GM20000 (cell line): ENCODE measurements at regions not wholly inside any gene's neighbourhood (a gene's known extent, or its start where the extent isn't known, plus 50 kb on each side); places are given as distances from the start of the nearest gene placed in this dataset.

Source experiments
- DNase-seq: peaks from one replicate; pipeline ENCODE4 v3.0.0; 2012; ENCODE audit warnings: low spot score
- TF ChIP-seq, protein P1 (sequence below): IDR thresholded peaks from 2 replicates; pipeline ENCODE4 v1.5.1; 2012; ENCODE audit warnings: mild to moderate bottlenecking, control low read depth; ENCODE audit errors: extremely low read depth, missing control alignments

DNA sequence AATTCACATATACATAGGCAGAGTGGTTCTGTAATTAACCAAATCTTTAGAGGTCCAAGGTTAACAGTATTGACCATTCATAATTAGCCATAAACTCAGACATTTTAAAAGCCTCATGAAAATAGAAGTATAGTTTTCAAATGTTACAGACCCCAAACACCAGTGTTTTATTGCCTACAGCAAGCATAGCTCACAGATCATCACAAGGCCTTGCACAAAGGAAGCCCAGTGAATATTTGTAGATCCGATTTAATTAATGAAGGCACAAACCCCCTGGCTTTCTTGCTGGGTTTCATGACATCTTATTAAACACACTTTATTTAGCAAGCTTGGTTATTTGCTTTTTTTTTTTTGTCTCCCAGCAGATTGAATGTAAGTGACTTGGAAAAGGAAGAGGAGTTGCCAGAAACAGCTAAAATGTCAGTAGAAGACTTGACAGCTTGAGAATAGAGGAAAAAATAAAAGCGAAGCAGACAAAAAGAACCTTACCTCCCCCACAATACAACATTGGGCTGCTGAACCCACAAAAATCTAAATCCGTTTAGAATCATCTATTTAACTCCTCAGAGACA lies 283.9 kb upstream of the TNC start:
- TF ChIP-seq, protein P1, sequence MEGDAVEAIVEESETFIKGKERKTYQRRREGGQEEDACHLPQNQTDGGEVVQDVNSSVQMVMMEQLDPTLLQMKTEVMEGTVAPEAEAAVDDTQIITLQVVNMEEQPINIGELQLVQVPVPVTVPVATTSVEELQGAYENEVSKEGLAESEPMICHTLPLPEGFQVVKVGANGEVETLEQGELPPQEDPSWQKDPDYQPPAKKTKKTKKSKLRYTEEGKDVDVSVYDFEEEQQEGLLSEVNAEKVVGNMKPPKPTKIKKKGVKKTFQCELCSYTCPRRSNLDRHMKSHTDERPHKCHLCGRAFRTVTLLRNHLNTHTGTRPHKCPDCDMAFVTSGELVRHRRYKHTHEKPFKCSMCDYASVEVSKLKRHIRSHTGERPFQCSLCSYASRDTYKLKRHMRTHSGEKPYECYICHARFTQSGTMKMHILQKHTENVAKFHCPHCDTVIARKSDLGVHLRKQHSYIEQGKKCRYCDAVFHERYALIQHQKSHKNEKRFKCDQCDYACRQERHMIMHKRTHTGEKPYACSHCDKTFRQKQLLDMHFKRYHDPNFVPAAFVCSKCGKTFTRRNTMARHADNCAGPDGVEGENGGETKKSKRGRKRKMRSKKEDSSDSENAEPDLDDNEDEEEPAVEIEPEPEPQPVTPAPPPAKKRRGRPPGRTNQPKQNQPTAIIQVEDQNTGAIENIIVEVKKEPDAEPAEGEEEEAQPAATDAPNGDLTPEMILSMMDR, result no peak

DNA sequence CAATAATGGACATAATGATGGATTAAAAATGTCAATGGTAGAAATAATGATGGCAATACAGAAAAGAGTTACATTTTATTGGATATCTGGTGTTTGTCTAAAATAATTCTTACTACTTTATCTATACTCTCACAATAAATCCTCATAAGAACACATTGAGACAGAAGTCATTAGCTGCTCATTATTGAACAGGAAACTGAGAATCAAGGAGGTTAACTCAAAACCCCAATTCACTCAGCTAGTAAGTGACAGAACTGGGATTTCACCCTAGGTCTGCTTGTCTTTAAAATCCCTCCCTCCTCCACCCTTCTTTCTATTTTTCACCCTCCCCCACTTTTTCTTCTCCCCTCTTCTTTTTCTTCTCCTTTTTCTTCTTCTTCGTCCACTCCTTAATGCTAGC lies 285.8 kb upstream of the TNC start:
- TF ChIP-seq, protein P1, result no peak
- no peak for DNase-seq

More for the DNA sequence above, 283.9 kb upstream of the TNC start:
- DNase-seq, result no peak

DNA sequence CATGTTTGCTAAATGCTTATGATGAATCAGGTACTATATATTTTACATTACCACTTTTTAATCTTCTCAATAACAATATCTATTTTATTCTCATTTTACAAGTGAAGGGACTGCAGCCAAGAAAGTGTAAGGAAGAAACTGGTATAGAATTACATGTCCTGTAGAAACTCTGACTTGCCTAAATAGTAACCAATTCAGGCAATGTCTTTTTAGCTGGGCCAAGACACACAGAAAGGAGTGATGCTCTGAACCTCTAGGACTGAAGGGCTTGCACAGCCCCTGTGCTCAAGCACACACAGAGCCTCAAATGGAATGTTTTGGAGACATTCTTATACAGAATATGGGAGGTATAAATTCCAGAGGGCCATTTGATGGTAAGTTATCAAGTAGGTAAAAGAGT lies 286.4 kb upstream of the TNC start:
- no peak for DNase-seq
- TF ChIP-seq, protein P1, result no peak

DNA sequence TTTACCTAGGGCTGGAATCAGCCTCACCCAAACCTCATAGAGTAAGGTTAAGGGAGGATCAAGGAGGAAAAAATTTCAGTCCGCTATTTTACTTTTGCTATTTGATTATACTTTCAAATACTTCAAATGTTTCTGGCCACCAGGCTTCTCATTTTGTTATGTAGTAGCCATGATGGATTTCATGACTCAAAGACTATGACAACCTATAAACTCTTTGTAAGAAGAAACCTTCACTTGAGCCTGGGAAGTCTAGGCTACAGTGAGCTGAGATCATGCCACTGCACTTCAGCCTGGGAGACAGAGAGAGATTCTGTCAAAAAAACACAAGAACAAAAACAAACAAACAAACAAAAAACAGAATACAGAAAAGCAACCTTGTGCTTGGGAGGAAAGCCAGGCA lies 293.6 kb upstream of the TNC start:
- TF ChIP-seq, protein P1, result no peak

DNA sequence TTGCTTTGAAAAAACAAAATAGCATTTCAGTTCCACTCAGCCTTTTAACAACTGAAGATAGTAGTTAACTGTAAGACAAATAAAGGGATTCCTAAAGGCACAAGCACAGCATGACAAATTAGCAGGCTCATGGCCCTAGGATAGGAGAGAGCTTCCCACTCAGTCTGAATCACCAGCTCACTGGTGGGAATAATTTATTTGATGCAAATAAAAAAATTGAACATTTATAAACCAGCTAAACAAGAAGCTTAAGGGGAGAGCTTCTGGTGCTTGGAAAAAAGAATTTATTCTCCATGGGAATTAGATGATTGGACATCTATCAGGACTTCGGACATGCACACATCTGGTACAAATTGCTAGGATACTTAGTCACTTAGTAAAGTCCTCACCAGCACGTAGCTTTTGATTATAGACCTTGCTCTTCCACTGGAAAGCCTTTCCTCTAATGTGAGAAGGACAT lies 294.1 kb upstream of the TNC start:
- TF ChIP-seq, protein P1, result no peak
- no peak for DNase-seq

More for the DNA sequence above, 293.6 kb upstream of the TNC start:
- no peak for DNase-seq

DNA sequence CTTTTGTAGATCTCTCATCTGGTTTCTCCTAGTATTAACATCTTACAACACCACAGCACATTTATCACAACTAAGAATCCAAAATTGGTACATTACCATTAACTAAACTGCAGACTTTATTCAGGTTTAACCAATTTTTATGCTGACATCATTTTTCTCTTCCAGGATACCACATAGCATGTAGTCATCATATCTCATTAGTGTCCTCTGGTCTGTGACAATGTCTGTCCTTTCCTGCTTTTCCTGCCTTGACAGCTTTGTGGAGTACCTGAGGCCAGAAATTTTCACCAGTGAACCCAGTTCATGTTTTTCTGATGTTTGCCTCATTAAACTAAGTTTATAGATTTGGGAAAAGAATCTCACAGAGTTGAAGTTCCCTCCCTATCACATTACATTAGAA lies 294.7 kb upstream of the TNC start:
- TF ChIP-seq, protein P1, result no peak
- DNase-seq, result no peak

DNA sequence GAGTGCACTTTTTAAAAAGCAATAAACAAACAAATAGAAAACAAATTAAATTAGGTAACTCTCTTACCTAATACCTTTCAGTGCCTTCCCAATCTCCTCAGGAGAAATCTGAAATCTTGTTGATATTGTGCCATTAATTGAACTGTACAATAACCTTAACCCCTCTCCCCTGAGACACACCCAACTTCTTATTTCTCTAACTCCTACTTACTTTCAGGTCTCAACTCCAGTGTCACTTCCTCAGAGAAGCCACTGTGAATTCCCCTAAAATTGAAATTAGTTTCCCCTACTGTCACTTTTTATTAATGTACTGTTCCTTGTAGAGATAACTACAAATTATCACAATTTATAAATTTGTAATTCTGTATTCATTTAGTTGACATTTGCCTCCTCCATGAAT lies 295.3 kb upstream of the TNC start:
- DNase-seq, result peak; percentile 19
- TF ChIP-seq, protein P1, result no peak
